PC-9 (cell line): ENCODE measurements at regions not wholly inside any gene's neighbourhood (a gene's known extent, or its start where the extent isn't known, plus 50 kb on each side); places are given as distances from the start of the nearest gene placed in this dataset.

Experiments used
- CTCF ChIP-seq: fragments of 200-600 bp; sonication (generic); conservative IDR thresholded peaks from 2 replicates; pipeline ENCODE4 v1.6.1; 2017; ENCODE audit warnings: mixed run types, antibody characterized with exemption, mild to moderate bottlenecking, moderate library complexity
- EZH2 ChIP-seq: fragments of 200-600 bp; sonication (generic); IDR thresholded peaks from 2 replicates; pipeline ENCODE4 v1.8.0; 2017; ENCODE audit warnings: antibody characterized with exemption, low read depth

- TF ChIP-seq CTCF (no peak), EZH2 (no peak)
Measured at GRCh38 chr13:100852146-100852545, 177.6 kb upstream of the TMTC4 start.
